AG04449 (cell line): ENCODE measurements at regions not wholly inside any gene's neighbourhood (a gene's known extent, or its start where the extent isn't known, plus 50 kb on each side); places are given as distances from the start of the nearest gene placed in this dataset.

Source experiments
- CTCF ChIA-PET: fragments of 350-600 bp; formaldehyde crosslinking; extraction: SDS; loops from one replicate; lab custom pipeline; 2021; ENCODE audit warnings: antibody characterized with exemption; lab: Yijun Ruan, JAX
- POLR2A ChIA-PET: fragments of 400-600, 350-600 bp; formaldehyde crosslinking; extraction: SDS; loops from one replicate; lab custom pipeline; 2020; ENCODE audit warnings: antibody characterized with exemption, inconsistent platforms; lab: Yijun Ruan, JAX
- DNase-seq: peaks from one replicate; pipeline ENCODE4 v3.0.0-alpha.2; 2010; ENCODE audit warnings: low read depth, low spot score
- H3K4me3 ChIP-seq: 2 replicates; pipeline ENCODE4 v1.5.1; 2011; ENCODE audit warnings: low read depth, mild to moderate bottlenecking, control low read depth, low read length
- TF ChIP-seq, protein P1 (sequence below): IDR thresholded peaks from one replicate; pipeline ENCODE4 v1.5.1; 2011; ENCODE audit warnings: mild to moderate bottlenecking, moderate library complexity, low read length, control low read depth, inconsistent platforms; ENCODE audit not compliant: insufficient read depth; ENCODE audit errors: missing control alignments

DNA sequence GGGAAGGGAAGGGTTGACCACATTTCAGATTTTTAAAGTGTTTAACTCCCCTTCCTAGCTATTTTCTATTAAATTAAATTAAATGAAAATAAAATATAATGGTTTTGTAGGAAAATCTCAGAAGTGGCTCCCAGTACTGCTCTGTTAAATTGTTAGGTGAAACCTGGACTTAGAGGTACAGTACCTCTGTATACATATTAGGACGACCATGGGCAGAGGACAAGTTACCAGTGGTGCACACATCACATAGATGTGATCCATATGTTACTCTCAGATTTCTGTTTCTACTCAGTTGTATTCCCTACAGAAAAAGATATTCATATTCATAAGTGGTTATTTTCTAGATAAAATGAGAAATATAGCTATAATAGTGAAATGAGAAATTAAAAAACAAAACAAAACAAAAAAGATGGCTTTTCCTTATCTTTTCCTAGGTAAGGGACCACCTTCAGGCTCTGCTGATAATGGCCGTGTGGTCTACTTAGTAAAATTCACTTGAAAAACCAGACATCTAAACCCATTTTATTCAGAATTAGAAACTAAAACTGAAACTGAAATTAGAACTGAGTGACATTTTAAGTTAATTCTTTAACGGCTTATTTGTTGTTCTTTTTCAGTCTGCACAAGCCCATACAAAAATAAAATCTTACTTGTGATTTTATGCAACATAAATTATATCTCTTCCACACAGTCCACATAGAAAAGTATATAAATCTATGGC, 832.5 kb upstream of the CHAC2 start:
- H3K4me3 ChIP-seq: no peak overlapping the region
- POLR2A ChIA-PET: no interaction called here
- DNase-seq: no peak
- CTCF ChIA-PET: no interaction called here
- TF ChIP-seq, protein P1, sequence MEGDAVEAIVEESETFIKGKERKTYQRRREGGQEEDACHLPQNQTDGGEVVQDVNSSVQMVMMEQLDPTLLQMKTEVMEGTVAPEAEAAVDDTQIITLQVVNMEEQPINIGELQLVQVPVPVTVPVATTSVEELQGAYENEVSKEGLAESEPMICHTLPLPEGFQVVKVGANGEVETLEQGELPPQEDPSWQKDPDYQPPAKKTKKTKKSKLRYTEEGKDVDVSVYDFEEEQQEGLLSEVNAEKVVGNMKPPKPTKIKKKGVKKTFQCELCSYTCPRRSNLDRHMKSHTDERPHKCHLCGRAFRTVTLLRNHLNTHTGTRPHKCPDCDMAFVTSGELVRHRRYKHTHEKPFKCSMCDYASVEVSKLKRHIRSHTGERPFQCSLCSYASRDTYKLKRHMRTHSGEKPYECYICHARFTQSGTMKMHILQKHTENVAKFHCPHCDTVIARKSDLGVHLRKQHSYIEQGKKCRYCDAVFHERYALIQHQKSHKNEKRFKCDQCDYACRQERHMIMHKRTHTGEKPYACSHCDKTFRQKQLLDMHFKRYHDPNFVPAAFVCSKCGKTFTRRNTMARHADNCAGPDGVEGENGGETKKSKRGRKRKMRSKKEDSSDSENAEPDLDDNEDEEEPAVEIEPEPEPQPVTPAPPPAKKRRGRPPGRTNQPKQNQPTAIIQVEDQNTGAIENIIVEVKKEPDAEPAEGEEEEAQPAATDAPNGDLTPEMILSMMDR: no peak

DNA sequence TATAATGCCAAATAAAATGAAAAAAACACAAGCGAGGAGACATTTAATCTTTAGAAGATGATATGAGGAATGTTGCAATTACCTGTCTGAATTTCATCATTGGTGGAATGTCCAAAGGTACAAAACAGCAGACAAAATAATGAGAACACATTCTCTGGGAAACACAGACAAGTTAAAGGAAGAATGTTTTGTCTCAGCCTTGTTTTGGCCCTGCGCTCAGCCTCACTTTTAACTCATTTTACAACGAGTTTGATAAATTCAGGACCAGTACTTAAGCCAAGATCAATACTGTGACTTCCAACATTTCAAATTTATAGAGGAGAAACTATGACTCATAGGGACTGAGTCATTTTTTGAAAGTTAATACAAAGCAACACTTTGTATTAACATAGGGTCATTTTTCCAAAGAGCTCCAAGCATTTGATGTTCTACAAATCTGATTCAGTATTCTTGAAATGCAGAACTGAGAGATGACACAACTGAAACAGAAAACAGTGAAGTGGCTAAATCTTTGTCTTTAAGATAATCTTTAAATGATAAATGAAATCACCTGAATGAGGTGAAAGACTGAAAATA, 833.2 kb upstream of the CHAC2 start:
- no peak overlapping the region for H3K4me3 ChIP-seq
- TF ChIP-seq, protein P1: no peak
- POLR2A ChIA-PET: no interaction called here

DNA sequence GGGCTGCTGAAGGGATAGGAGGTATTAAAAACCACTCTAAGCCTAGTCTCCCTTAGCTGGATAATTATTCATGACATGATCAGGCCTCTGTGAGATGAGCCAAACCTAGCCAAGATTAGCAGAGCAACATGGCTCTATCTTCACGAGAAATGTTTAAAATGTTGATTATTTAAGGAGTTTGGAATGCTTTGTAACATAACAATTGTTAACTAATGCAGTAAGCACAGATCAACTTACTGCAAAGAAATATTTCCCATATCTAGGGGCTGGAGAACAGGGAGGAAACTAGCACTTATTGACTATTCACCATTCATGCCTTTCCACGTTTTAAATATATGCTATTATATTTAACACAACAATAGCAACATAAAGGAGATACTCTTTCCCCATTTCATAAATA, 833.7 kb upstream of the CHAC2 start:
- no peak for DNase-seq
- ChIA-PET POLR2A (no interaction called here), CTCF (no interaction called here)
- TF ChIP-seq, protein P1: no peak
- no peak overlapping the region for H3K4me3 ChIP-seq

More for the DNA sequence above, 833.2 kb upstream of the CHAC2 start:
- no peak for DNase-seq
- CTCF ChIA-PET: no interaction called here

DNA sequence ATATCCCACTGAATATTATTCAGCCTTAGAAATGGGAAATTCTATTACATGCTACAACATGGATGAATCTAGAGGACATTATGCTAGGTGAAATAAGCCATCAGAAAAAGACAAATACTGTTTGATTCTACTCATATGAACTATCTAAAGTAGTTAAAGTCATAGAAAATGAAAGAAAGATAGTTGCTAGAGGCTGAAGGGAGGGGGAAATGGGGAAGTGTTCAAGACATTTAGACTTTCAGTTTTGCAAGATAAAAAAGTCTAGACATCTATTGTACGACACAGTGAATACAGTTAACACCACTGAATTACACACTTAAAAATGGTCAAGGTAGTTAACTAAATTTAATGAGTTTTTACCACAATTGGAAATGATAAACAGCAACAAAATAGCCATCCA, 835.9 kb upstream of the CHAC2 start:
- POLR2A ChIA-PET: no interaction called here
- H3K4me3 ChIP-seq: no peak overlapping the region
- TF ChIP-seq, protein P1: no peak
- CTCF ChIA-PET: no interaction called here
- DNase-seq: no peak

DNA sequence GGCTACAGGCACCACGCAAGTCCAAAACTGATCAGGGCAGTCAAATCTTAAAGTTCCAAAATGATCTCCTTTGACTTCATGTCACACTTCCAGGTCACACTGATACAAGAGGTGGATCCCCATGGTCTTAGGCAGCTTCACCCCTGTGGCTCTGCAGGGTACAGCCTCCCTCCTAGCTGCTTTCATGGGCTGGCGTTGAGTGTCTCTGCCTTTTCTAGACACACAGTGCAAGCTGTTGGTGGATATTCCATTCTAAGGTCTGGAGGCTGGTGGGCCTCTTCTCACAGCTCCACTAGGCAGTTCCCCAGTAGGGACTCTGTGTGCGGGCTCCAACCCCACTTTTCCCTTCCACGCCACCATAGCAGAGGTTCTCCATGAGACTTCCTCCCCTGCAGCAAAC, 838.2 kb upstream of the CHAC2 start:
- CTCF ChIA-PET: no interaction called here
- TF ChIP-seq, protein P1: no peak
- POLR2A ChIA-PET: no interaction called here

DNA sequence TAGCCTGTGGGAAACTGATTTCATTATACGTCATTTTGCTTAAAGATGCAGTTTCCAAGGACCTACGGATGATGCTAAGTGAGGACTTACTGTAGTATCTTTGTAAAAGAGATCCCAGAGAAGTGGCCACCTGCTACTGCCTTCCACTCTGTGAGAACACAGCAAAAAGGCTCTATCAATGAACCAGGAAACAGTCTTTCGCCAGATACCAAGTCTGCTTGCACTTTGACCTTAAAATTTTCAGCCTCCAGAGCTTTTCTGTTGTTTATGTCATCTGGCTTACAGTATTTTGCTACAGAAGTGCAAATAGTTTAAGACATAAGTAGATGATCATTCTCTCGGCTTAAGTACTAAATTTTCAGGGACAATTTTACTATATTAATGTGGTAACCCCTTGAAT, 847.9 kb upstream of the CHAC2 start:
- ChIA-PET CTCF (no interaction called here), POLR2A (no interaction called here)
- DNase-seq: no peak
- TF ChIP-seq, protein P1: no peak
- H3K4me3 ChIP-seq: no peak overlapping the region

More for the DNA sequence above, 838.2 kb upstream of the CHAC2 start:
- DNase-seq: no peak
- no peak overlapping the region for H3K4me3 ChIP-seq
